Esophagus squamous epithelium (tissue), 5 donors: ENCODE measurements at regions not wholly inside any gene's neighbourhood (a gene's known extent, or its start where the extent isn't known, plus 50 kb on each side); places are given as distances from the start of the nearest gene placed in this dataset.

Source experiments
- DNase-seq: peaks from one replicate; lab custom pipeline; 2025; lab: John Stamatoyannopoulos, UW
- H3K27ac ChIP-seq, 4 donors: fragments of 200-600 bp; sonication (generic); one replicate each; pipeline ENCODE4 v1.5.1; 2016 to 2019; ENCODE audit warnings: mild to moderate bottlenecking in 1 of 4
- H3K27me3 ChIP-seq, 4 donors: fragments of 200-600 bp; sonication (generic); 1 replicate in 3 of 4; 2 replicates in 1 of 4; pipeline versions ENCODE4 v1.5.1 to v1.6.0; 2017 to 2021; ENCODE audit warnings: antibody characterized with exemption in 1 of 4
- H3K36me3 ChIP-seq, 3 donors: fragments of 200-600 bp; sonication (generic); one replicate each; pipeline ENCODE4 v1.5.1; 2016 to 2019
- H3K4me1 ChIP-seq, 3 donors: fragments of 200-600 bp; sonication (generic); one replicate each; pipeline ENCODE4 v1.5.1; 2017 to 2019
- H3K4me3 ChIP-seq, 4 donors: fragments of 200-600 bp; sonication (generic); 1 replicate in 3 of 4; 2 replicates in 1 of 4; pipeline ENCODE4 v1.5.1; 2016 to 2019; ENCODE audit warnings: mild to moderate bottlenecking in 2 of 4, moderate library complexity in 1 of 4
- H3K9me3 ChIP-seq, 3 donors: fragments of 200-600 bp; sonication (generic); one replicate each; pipeline ENCODE4 v1.5.1; 2016 to 2019
- CTCF ChIP-seq, 6 experiments: fragments of 450-650 bp in 4 of 6; fragments of 200-600 bp in 2 of 6; sonication (generic) in 2 of 6; IDR thresholded peaks; one replicate each; pipeline ENCODE4 v1.5.1; 2016 to 2019; ENCODE audit warnings: antibody characterized with exemption in 6 of 6, mild to moderate bottlenecking in 4 of 6, moderate library complexity in 4 of 6
- POLR2A ChIP-seq, 4 donors: fragments of 450-650 bp; IDR thresholded peaks; one replicate each; pipeline ENCODE4 v1.6.1; 2017; ENCODE audit warnings: antibody characterized with exemption in 4 of 4, mild to moderate bottlenecking in 4 of 4, moderate library complexity in 3 of 4
- WGBS, 2 donors: methylation state at CpG; one replicate each; pipeline ENCODE4 v1.1.5; 2018; 5-methylcytosine and 5-hydroxymethylcytosine counted together
- intact Hi-C: fragments of 100-400 bp; cut with DNase I; formaldehyde crosslinking; loops from one replicate; pipeline ENCODE4 v1.15.0; 2022
- donor health status: DM: yes; HTN: yes; CAD: no.

GRCh38 chr1:70554341-70554740 is 143.3 kb downstream of the CTH start:
- no peak overlapping the region for H3K4me3 ChIP-seq
- 83 to 86% methylated on average over 2 of the region's 2 CpGs for WGBS, 2 donors
- H3K27ac ChIP-seq: no peak overlapping the region
- H3K9me3 ChIP-seq: no peaks in the 10 kb centered on the region
- intact Hi-C loops: no loop called here
- TF ChIP-seq POLR2A (IDR thresholded peaks at IDR 0.05) (no peak), CTCF (IDR thresholded peaks at IDR 0.05) (no peak)
- no peak for DNase-seq
- no peaks in the 10 kb centered on the region for H3K36me3 ChIP-seq
- no peaks in the 10 kb centered on the region for H3K27me3 ChIP-seq
- no peaks in the 10 kb centered on the region for H3K4me1 ChIP-seq

DNA sequence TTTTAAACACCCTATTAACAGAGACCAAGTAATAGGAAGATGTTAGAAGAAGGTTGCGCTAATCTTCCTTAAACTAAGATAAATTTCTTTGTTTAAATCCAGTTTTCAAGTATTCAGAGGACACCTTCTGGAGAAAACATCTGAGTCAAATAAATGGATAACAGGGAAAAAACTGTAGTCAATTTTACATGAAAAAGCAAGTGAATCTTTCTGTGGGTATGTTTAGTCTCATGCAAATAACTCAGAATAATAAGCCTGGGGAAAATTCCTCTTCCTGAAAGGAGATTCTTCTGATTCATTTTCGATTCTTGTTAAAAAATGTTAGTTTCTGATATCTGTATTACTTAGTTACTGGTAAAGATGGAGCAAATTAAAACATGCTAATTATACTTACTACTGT is 145.5 kb downstream of the CTH start:
- Histone ChIP-seq H3K9me3 (no peaks in the 10 kb centered on the region), H3K27ac (no peak overlapping the region), H3K36me3 (no peaks in the 10 kb centered on the region), H3K27me3 (no peaks in the 10 kb centered on the region), H3K4me3 (no peak overlapping the region), H3K4me1 (no peaks in the 10 kb centered on the region)
- no peak for DNase-seq
- intact Hi-C loops: no loop called here
- TF ChIP-seq POLR2A (IDR thresholded peaks at IDR 0.05): no peak
- TF ChIP-seq CTCF (IDR thresholded peaks at IDR 0.05): no peak
- 78 to 81% methylated on average over 2 of the region's 2 CpGs for WGBS, 2 donors

- no peak for DNase-seq
- Histone ChIP-seq H3K27me3 (no peaks in the 10 kb centered on the region), H3K36me3 (no peaks in the 10 kb centered on the region), H3K27ac (no peak overlapping the region), H3K4me3 (no peak overlapping the region), H3K4me1 (no peaks in the 10 kb centered on the region), H3K9me3 (no peaks in the 10 kb centered on the region)
- intact Hi-C loops: no loop called here
- TF ChIP-seq CTCF (IDR thresholded peaks at IDR 0.05): no peak
- no peak for TF ChIP-seq POLR2A (IDR thresholded peaks at IDR 0.05)
- 77 to 85% methylated on average over 4 of the region's 5 CpGs for WGBS, 2 donors
Observed at GRCh38 chr1:70567167-70567566, 156.1 kb downstream of the CTH start.

DNA sequence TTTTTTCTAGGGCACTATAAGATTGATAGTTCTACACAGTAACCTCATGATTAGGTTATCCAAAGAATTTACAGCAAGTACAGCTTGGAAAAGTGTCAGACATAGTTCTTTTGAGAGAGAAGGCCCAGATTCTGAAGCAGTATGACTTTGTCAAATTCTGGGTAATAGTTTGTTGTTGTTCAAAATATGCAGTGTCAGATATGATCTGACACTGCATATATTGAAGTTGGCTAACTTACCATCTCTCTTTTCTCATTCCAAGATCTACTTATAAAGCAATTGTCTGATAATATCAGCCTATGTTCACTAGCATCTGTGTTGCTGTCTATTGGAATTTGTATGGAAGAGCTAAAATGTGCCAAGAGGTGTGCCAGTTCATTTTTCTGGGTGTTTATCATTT is 160.1 kb downstream of the CTH start:
- intact Hi-C loops: no loop called here
- DNase-seq: no peak
- H3K4me1 ChIP-seq: no peaks in the 10 kb centered on the region
- no peak overlapping the region for H3K27ac ChIP-seq
- H3K27me3 ChIP-seq: no peaks in the 10 kb centered on the region
- no peak overlapping the region for H3K4me3 ChIP-seq
- H3K9me3 ChIP-seq: no peaks in the 10 kb centered on the region
- no peak for TF ChIP-seq CTCF (IDR thresholded peaks at IDR 0.05)
- no peak for TF ChIP-seq POLR2A (IDR thresholded peaks at IDR 0.05)
- H3K36me3 ChIP-seq: no peaks in the 10 kb centered on the region

DNA sequence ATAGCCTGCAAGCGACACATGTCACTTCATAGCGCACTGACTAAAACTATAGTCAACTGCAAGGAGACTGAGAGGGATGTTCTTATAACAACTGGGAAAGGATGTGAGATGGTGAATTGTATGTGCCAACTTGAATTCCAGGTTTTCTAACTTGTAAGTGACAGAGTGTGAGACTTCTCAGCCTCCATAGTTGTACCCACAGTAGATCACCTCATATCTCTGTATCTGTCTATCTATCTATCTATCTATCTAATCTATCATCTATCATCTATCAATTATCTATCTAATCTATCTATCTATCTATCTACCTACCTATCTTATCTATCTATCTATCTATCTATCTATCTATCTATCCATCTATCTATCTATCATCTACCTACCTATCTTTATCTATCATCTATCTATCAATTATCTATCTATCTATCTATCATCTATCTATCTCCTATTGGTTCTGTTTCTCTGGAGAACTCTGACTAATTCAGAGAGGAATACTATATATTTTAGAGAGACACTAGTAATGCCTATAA is 162.3 kb downstream of the CTH start:
- no peak overlapping the region for H3K4me3 ChIP-seq
- no peak for DNase-seq
- no peaks in the 10 kb centered on the region for H3K27me3 ChIP-seq
- H3K36me3 ChIP-seq: no peaks in the 10 kb centered on the region
- no peaks in the 10 kb centered on the region for H3K9me3 ChIP-seq
- H3K27ac ChIP-seq: no peak overlapping the region
- WGBS, 2 donors: 92 to 95% methylated on average over 2 of the region's 2 CpGs
- no peaks in the 10 kb centered on the region for H3K4me1 ChIP-seq
- intact Hi-C loops: no loop called here
- TF ChIP-seq CTCF (IDR thresholded peaks at IDR 0.05): no peak
- no peak for TF ChIP-seq POLR2A (IDR thresholded peaks at IDR 0.05)
